OCI-LY1 (cell line): ENCODE measurements at regions not wholly inside any gene's neighbourhood (a gene's known extent, or its start where the extent isn't known, plus 50 kb on each side); places are given as distances from the start of the nearest gene placed in this dataset.

ENCODE experiments used
- CTCF ChIP-seq: fragments of 200-600 bp; sonication (generic), shearing (Covaris generic); IDR thresholded peaks from 2 replicates; pipeline ENCODE4 v1.5.1; 2017; ENCODE audit warnings: mild to moderate bottlenecking, antibody characterized with exemption, low read length, moderate library complexity, mixed read lengths
- EZH2 ChIP-seq: fragments of 200-600 bp; sonication (generic), shearing (Covaris generic); IDR thresholded peaks from 2 replicates; pipeline ENCODE4 v1.8.0; 2017; ENCODE audit warnings: borderline replicate concordance, mixed run types, mild to moderate bottlenecking, antibody characterized with exemption, low read length, moderate library complexity, mixed read lengths

- TF ChIP-seq CTCF (no peak), EZH2 (no peak)
Measured at GRCh38 chr12:66032739-66033138, 97.8 kb downstream of the LLPH start.
